Colonic mucosa (tissue), 4 donors: ENCODE measurements at regions not wholly inside any gene's neighbourhood (a gene's known extent, or its start where the extent isn't known, plus 50 kb on each side); places are given as distances from the start of the nearest gene placed in this dataset.

Experiments used
- DNase-seq: peaks from one replicate; pipeline ENCODE4 v3.0.0-alpha.2; 2020
- H3K27ac ChIP-seq: fragments of 200-600 bp; one replicate; pipeline ENCODE4 v1.8.0; 2021
- H3K27me3 ChIP-seq: fragments of 200-600 bp; one replicate; pipeline ENCODE4 v1.8.0; 2021
- H3K36me3 ChIP-seq: fragments of 200-600 bp; one replicate; pipeline ENCODE4 v1.8.0; 2021
- H3K4me1 ChIP-seq: fragments of 200-600 bp; one replicate; pipeline ENCODE4 v1.8.0; 2021; ENCODE audit warnings: mild to moderate bottlenecking
- H3K4me3 ChIP-seq: fragments of 200-600 bp; one replicate; pipeline ENCODE4 v1.8.0; 2021
- H3K9ac ChIP-seq, 2 donors: one replicate each; pipeline ENCODE4 v1.7.0; 2013; ENCODE audit warnings: control low read depth in 2 of 2, low read depth in 2 of 2, low read length in 2 of 2
- H3K9me3 ChIP-seq: fragments of 200-600 bp; one replicate; pipeline ENCODE4 v1.8.0; 2021
- CTCF ChIP-seq: fragments of 200-600 bp; IDR thresholded peaks from one replicate; pipeline ENCODE4 v1.8.0; 2022; ENCODE audit warnings: antibody characterized with exemption, mild to moderate bottlenecking
- intact Hi-C: fragments of 100-400 bp; cut with DNase I; formaldehyde crosslinking; loops from one replicate; pipeline ENCODE4 v1.14.1; 2022
- donor health status: healthy.
- donor health status: DM: no; HTN: no; CAD: no.
- donor health status: DM: no; HTN: no; CAD: no.

DNA sequence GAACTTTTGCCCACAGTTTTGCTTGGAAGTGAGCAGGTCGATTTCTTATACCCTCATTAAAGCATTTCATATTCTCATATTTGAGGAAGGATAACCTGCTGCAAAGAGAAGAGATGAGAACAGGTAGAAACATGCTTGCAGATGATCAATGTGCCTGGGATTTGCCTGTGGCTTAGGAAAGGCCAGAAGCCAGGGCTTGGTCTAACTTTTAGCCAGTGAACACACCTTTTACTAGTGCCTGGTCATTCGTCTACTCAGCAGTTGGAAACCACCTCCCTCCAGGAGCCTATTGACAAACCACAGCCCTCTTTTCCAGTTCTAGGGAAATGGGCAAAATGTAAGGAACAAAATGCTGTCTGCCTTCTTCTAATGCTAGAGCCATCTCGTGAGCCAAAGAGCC lies 518.3 kb downstream of the ADRA2A start:
- H3K27me3 ChIP-seq, result no peaks in the 10 kb centered on the region
- no peak for DNase-seq
- no peak overlapping the region for H3K9ac ChIP-seq
- intact Hi-C loops, result loop anchor here (10.0 kb wide), 1 partner anchor 520 kb away; the partner anchor contains the start of gene ADRA2A
- no peak overlapping the region for H3K4me3 ChIP-seq
- no peaks in the 10 kb centered on the region for H3K36me3 ChIP-seq
- no peak overlapping the region for H3K27ac ChIP-seq
- H3K9me3 ChIP-seq, result no peaks in the 10 kb centered on the region
- no peaks in the 10 kb centered on the region for H3K4me1 ChIP-seq
- TF ChIP-seq CTCF, result no peak

- H3K27ac ChIP-seq, result no peak overlapping the region
- H3K27me3 ChIP-seq, result no peaks in the 10 kb centered on the region
- peak; percentile 57 for DNase-seq
- no peaks in the 10 kb centered on the region for H3K9me3 ChIP-seq
- H3K9ac ChIP-seq, result no peak overlapping the region
- TF ChIP-seq CTCF, result peak; percentile 89
- H3K36me3 ChIP-seq, result no peaks in the 10 kb centered on the region
- H3K4me1 ChIP-seq, result no peaks in the 10 kb centered on the region
- intact Hi-C loops, result loop anchor here (10.0 kb wide), 1 partner anchor 524 kb away; the partner anchor contains the start of gene ADRA2A
- H3K4me3 ChIP-seq, result no peak overlapping the region
These were observed 521.7 kb downstream of the ADRA2A start for GRCh38 chr10:111598433-111599059.

GRCh38 chr10:111599943-111600342 lies 523.1 kb downstream of the ADRA2A start:
- Histone ChIP-seq H3K9me3 (no peaks in the 10 kb centered on the region), H3K27me3 (no peaks in the 10 kb centered on the region), H3K27ac (no peak overlapping the region), H3K4me1 (no peaks in the 10 kb centered on the region), H3K36me3 (no peaks in the 10 kb centered on the region), H3K9ac (no peak overlapping the region), H3K4me3 (no peak overlapping the region)
- no peak for DNase-seq
- intact Hi-C loops, result loop anchor here (10.0 kb wide), 1 partner anchor 525 kb away; the partner anchor contains the start of gene ADRA2A
- TF ChIP-seq CTCF, result no peak

DNA sequence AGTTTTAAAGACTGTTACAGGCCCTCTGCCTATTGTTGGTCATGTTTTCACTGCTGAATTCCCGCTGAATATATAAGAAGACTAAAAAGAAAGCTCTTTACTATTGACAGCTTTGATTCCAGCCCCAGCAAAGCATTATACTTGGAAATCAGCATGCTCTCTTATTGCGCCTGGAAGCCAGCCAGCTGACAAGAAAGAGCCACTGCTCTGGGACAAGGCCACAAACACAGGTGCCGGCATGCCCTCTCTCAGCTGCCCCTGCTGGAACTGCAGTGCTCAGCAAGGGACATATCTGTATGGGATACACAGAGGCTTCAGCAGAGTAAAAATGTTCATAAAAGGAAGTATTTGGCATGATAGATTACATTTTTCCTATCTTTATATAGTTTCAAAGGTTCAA lies 523.9 kb downstream of the ADRA2A start:
- DNase-seq, result peak; percentile 21
- TF ChIP-seq CTCF, result no peak
- H3K9ac ChIP-seq, result no peak overlapping the region

GRCh38 chr10:111612273-111612672 lies 535.4 kb downstream of the ADRA2A start:
- no peak overlapping the region for H3K9ac ChIP-seq
- H3K4me3 ChIP-seq, result no peak overlapping the region
- TF ChIP-seq CTCF, result no peak
- H3K4me1 ChIP-seq, result no peaks in the 10 kb centered on the region
- H3K27me3 ChIP-seq, result no peaks in the 10 kb centered on the region
- H3K36me3 ChIP-seq, result no peaks in the 10 kb centered on the region
- no peak for DNase-seq
- intact Hi-C loops, result no loop called here
- H3K27ac ChIP-seq, result no peak overlapping the region
- no peaks in the 10 kb centered on the region for H3K9me3 ChIP-seq

More for the DNA sequence above, 523.9 kb downstream of the ADRA2A start:
- no peaks in the 10 kb centered on the region for H3K36me3 ChIP-seq
- no peaks in the 10 kb centered on the region for H3K27me3 ChIP-seq
- no peaks in the 10 kb centered on the region for H3K9me3 ChIP-seq
- no peaks in the 10 kb centered on the region for H3K4me1 ChIP-seq
- H3K27ac ChIP-seq, result no peak overlapping the region
- H3K4me3 ChIP-seq, result no peak overlapping the region
- intact Hi-C loops, result no loop called here
